Adipocyte (in vitro differentiated cells): ENCODE measurements at regions not wholly inside any gene's neighbourhood (a gene's known extent, or its start where the extent isn't known, plus 50 kb on each side); places are given as distances from the start of the nearest gene placed in this dataset.

Experiments used
- DNase-seq: peaks from one replicate; pipeline ENCODE4 v3.0.0-alpha.2; 2015; ENCODE audit warnings: low read depth
- H3K27me3 ChIP-seq: replicated peaks from 2 replicates; pipeline ENCODE4 v1.7.0; 2013; ENCODE audit warnings: mild to moderate bottlenecking, low read length, moderate library complexity; ENCODE audit not compliant: control insufficient read depth, insufficient read depth
- H3K36me3 ChIP-seq: 2 replicates; pipeline ENCODE4 v1.7.0; 2013; ENCODE audit warnings: low read length, mild to moderate bottlenecking, moderate library complexity; ENCODE audit not compliant: control insufficient read depth, insufficient read depth, severe bottlenecking
- H3K4me1 ChIP-seq: 2 replicates; pipeline ENCODE4 v1.7.0; 2013; ENCODE audit warnings: mild to moderate bottlenecking, low read length, moderate library complexity; ENCODE audit not compliant: control insufficient read depth, insufficient read depth
- H3K4me3 ChIP-seq: 2 replicates; pipeline ENCODE4 v1.7.0; 2013; ENCODE audit warnings: mild to moderate bottlenecking, low read length, moderate library complexity
- H3K9ac ChIP-seq: 2 replicates; pipeline ENCODE4 v1.7.0; 2013; ENCODE audit warnings: mild to moderate bottlenecking, low read length, moderate library complexity
- H3K9me3 ChIP-seq: 2 replicates; pipeline ENCODE4 v1.7.0; 2013; ENCODE audit warnings: mild to moderate bottlenecking, low read length, moderate library complexity; ENCODE audit not compliant: control insufficient read depth

- Histone ChIP-seq H3K4me3 (no peak overlapping the region), H3K4me1 (peaks cover 7% of the 10 kb centered on the region), H3K9me3 (no peaks in the 10 kb centered on the region), H3K27me3 (no peaks in the 10 kb centered on the region), H3K9ac (no peak overlapping the region), H3K36me3 (no peaks in the 10 kb centered on the region)
- no peak for DNase-seq
These were observed 257.7 kb downstream of the SLITRK6 start for GRCh38 chr13:85541476-85541875.

- no peaks in the 10 kb centered on the region for H3K36me3 ChIP-seq
- no peak overlapping the region for H3K9ac ChIP-seq
- no peak overlapping the region for H3K4me3 ChIP-seq
- H3K9me3 ChIP-seq: no peaks in the 10 kb centered on the region
- H3K4me1 ChIP-seq: peaks cover 7% of the 10 kb centered on the region
- no peak for DNase-seq
- no peaks in the 10 kb centered on the region for H3K27me3 ChIP-seq
These were observed 260.3 kb downstream of the SLITRK6 start for GRCh38 chr13:85538957-85539356.

GRCh38 chr13:85537601-85538000, 261.6 kb downstream of the SLITRK6 start:
- no peak overlapping the region for H3K9ac ChIP-seq
- H3K4me1 ChIP-seq: peaks cover 7% of the 10 kb centered on the region
- no peaks in the 10 kb centered on the region for H3K36me3 ChIP-seq
- no peak overlapping the region for H3K4me3 ChIP-seq
- no peaks in the 10 kb centered on the region for H3K9me3 ChIP-seq
- no peaks in the 10 kb centered on the region for H3K27me3 ChIP-seq
- DNase-seq: peak; percentile 51

DNA sequence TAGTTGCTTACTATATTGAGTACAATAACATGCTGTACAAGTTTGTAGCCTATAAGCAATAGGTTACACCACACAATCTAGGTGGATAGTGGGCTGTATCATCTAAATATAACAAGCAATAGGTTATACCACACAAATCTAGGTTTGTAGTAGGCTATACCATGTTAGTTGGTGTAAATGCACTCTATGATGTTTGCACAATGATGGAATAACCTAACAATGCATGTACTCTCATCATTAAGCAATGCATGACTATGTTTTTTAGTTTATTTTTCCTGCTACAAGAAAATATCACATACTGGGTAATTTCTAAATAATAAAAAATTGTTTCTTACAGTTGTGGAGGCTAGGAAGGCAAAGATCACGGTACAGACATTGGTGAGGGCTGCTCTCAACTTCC, 262.5 kb downstream of the SLITRK6 start:
- peaks cover 7% of the 10 kb centered on the region for H3K4me1 ChIP-seq
- no peaks in the 10 kb centered on the region for H3K27me3 ChIP-seq
- no peaks in the 10 kb centered on the region for H3K36me3 ChIP-seq
- no peak overlapping the region for H3K4me3 ChIP-seq
- H3K9me3 ChIP-seq: no peaks in the 10 kb centered on the region
- DNase-seq: peak; percentile 48
- H3K9ac ChIP-seq: no peak overlapping the region

- no peaks in the 10 kb centered on the region for H3K9me3 ChIP-seq
- H3K9ac ChIP-seq: no peak overlapping the region
- no peaks in the 10 kb centered on the region for H3K27me3 ChIP-seq
- H3K4me3 ChIP-seq: no peak overlapping the region
- H3K36me3 ChIP-seq: no peaks in the 10 kb centered on the region
- peaks cover 7% of the 10 kb centered on the region for H3K4me1 ChIP-seq
- DNase-seq: no peak
These were observed 263.7 kb downstream of the SLITRK6 start for GRCh38 chr13:85535316-85536084.

GRCh38 chr13:85533911-85534310, 265.3 kb downstream of the SLITRK6 start:
- Histone ChIP-seq H3K9me3 (no peaks in the 10 kb centered on the region), H3K36me3 (no peaks in the 10 kb centered on the region), H3K9ac (no peak overlapping the region), H3K4me1 (peaks cover 12% of the 10 kb centered on the region), H3K27me3 (no peaks in the 10 kb centered on the region), H3K4me3 (no peak overlapping the region)
- no peak for DNase-seq

DNA sequence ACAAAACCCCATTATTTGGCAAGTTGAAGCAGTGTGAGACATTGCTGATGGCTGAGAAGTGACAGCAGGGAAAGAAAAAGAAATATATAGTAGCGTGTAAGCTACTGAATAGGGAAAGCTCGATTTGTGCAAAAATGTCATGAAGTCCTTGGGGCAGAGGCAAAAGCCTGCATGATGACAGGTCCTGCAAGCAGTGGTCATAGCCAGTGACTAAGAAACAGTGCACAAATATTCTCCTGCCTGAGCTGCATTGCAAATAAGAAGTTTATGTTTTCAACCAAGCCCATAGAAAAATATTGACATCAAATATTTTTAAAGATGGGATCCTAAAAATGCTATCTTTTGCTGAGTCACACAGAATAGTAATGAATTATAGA, 270.0 kb downstream of the SLITRK6 start:
- H3K9ac ChIP-seq: peak overlapping the region; percentile 68
- H3K4me1 ChIP-seq: peaks cover 19% of the 10 kb centered on the region
- H3K9me3 ChIP-seq: no peaks in the 10 kb centered on the region
- H3K27me3 ChIP-seq: no peaks in the 10 kb centered on the region
- peak overlapping the region; percentile 64 for H3K4me3 ChIP-seq
- peak; percentile 56 for DNase-seq
- H3K36me3 ChIP-seq: no peaks in the 10 kb centered on the region

DNA sequence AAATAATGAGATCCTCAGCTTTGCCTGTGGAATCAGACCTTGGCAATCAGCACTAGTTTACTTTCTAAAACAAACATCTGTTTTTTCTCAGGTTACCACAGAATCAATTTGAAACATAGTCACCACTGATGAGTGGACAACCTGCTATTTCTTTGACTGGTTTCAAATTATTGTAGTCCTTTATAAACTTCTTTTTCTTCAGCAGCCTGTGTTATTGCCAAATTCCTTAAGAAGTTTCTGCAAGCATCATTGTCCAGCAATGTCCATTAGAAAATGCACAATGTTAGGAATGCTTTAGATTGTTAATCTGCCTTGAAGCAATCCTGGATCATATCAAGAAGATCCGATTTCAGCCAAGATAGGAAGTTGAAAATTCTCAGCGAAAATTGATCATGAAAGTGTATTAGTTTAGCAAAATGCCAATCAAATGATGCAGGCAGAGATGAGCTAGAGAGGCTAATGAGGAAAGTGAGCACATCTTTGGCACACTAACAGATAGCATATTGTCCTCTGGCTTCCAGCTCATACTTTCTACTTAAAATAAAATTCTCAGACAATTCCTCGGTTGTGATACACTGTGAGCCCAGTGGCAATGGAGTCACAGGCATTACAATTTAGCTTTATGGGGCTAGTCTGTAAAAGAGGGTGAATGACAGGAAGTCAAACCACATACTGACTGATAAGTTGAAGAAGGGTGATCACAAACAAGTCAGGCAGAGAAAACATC, 270.6 kb downstream of the SLITRK6 start:
- Histone ChIP-seq H3K9ac (peak overlapping the region; percentile 68), H3K36me3 (no peaks in the 10 kb centered on the region), H3K4me1 (peaks cover 19% of the 10 kb centered on the region), H3K9me3 (no peaks in the 10 kb centered on the region), H3K27me3 (no peaks in the 10 kb centered on the region), H3K4me3 (peak overlapping the region; percentile 64)
- peak; percentile 86 for DNase-seq

DNA sequence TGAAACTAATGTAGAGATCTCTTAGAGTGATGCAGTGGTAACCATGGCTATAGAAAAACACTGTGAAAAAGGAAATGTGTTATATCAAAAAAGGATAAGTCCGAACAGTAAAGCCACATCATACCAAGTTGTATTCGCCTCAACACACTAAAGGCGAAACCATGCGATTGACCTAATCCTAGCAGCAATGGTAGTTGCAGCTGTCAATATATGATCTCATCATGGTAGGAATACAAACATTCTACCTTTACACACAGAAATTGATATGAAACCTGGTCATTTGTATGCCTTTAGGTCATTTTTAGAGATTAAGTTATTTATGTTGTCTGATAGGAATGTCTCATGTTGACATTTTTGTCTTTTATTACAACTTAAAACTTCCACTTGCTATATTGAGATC, 271.9 kb downstream of the SLITRK6 start:
- no peak for DNase-seq
- H3K4me1 ChIP-seq: peaks cover 19% of the 10 kb centered on the region
- no peak overlapping the region for H3K4me3 ChIP-seq
- no peaks in the 10 kb centered on the region for H3K27me3 ChIP-seq
- no peaks in the 10 kb centered on the region for H3K36me3 ChIP-seq
- no peaks in the 10 kb centered on the region for H3K9me3 ChIP-seq
- H3K9ac ChIP-seq: no peak overlapping the region

- Histone ChIP-seq H3K9me3 (no peaks in the 10 kb centered on the region), H3K4me3 (peak overlapping the region; percentile 57), H3K9ac (no peak overlapping the region), H3K4me1 (peaks cover 24% of the 10 kb centered on the region), H3K36me3 (no peaks in the 10 kb centered on the region), H3K27me3 (no peaks in the 10 kb centered on the region)
- DNase-seq: peak; percentile 53
These were observed 273.8 kb downstream of the SLITRK6 start for GRCh38 chr13:85525411-85525810.

DNA sequence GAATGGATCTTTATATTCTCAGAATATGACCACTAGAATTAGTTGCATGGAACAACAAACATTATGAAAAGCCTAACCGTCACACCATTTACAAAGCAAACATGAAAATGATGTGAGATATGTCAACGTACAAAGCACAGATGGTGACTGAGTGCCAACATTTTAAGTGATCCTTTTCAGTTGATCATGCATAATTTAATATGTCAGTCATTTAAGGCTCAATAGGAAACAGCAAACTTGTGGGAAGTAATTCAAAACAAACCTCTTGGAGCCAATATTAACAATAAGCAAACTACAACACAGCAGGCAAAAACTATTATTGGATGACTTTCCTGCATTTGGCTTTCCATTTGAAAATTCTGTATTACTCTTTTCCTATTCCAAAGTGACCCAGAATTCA, 277.6 kb downstream of the SLITRK6 start:
- DNase-seq: no peak
- H3K9ac ChIP-seq: no peak overlapping the region
- H3K27me3 ChIP-seq: no peaks in the 10 kb centered on the region
- H3K36me3 ChIP-seq: no peaks in the 10 kb centered on the region
- peaks cover 14% of the 10 kb centered on the region for H3K4me1 ChIP-seq
- no peak overlapping the region for H3K4me3 ChIP-seq
- H3K9me3 ChIP-seq: no peaks in the 10 kb centered on the region
